Lower leg skin (tissue), 3 donors: ENCODE measurements at regions not wholly inside any gene's neighbourhood (a gene's known extent, or its start where the extent isn't known, plus 50 kb on each side); places are given as distances from the start of the nearest gene placed in this dataset.

ENCODE experiments used
- CTCF ChIP-seq, 3 donors: fragments of 450-650 bp; IDR thresholded peaks; one replicate each; pipeline ENCODE4 v1.5.1; 2016; ENCODE audit warnings: antibody characterized with exemption in 3 of 3, mild to moderate bottlenecking in 3 of 3, moderate library complexity in 2 of 3
- POLR2A ChIP-seq, 2 donors: fragments of 450-650 bp; IDR thresholded peaks; one replicate each; pipeline ENCODE4 v1.6.1; 2016 to 2017; ENCODE audit warnings: antibody characterized with exemption in 2 of 2, mild to moderate bottlenecking in 1 of 2, moderate library complexity in 1 of 2

- no peak for TF ChIP-seq CTCF (IDR thresholded peaks at IDR 0.05)
- no peak for TF ChIP-seq POLR2A (IDR thresholded peaks at IDR 0.05)
Measured at GRCh38 chrX:112555831-112556230, 123.9 kb downstream of the LHFPL1 start.
